Stimulated activated effector memory CD8-positive, alpha-beta T cell treated with anti-CD3 and anti-CD28 coated beads, Interleukin-12 subunit alpha, Interleukin-12 subunit beta, amount 100 ng/mL, for 72 hours (primary cell): ENCODE measurements at regions not wholly inside any gene's neighbourhood (a gene's known extent, or its start where the extent isn't known, plus 50 kb on each side); places are given as distances from the start of the nearest gene placed in this dataset.

Experiments
- ATAC-seq: fragments of 150-1000 bp; cut with Tn5 transposase; 2 replicates; pipeline ENCODE4 v1.10.0; 2021
- DNase-seq, 2 donors: peaks; one replicate each; pipeline ENCODE4 v3.0.0; 2021 to 2022; ENCODE audit warnings: low spot score in 2 of 2
- H3K27ac Mint-ChIP-seq: one replicate; pipeline ENCODE4 v1.8.0; 2022; ENCODE audit warnings: mild to moderate bottlenecking, mixed read lengths
- H3K36me3 Mint-ChIP-seq: one replicate; pipeline ENCODE4 v1.8.0; 2022; ENCODE audit warnings: mild to moderate bottlenecking, mixed read lengths
- H3K4me1 Mint-ChIP-seq: one replicate; pipeline ENCODE4 v1.8.0; 2022; ENCODE audit warnings: mixed read lengths
- H3K4me3 Mint-ChIP-seq: one replicate; pipeline ENCODE4 v1.8.0; 2022; ENCODE audit warnings: mild to moderate bottlenecking, mixed read lengths
- H3K9me3 Mint-ChIP-seq: one replicate; pipeline ENCODE4 v1.8.0; 2022; ENCODE audit warnings: mixed read lengths

DNA sequence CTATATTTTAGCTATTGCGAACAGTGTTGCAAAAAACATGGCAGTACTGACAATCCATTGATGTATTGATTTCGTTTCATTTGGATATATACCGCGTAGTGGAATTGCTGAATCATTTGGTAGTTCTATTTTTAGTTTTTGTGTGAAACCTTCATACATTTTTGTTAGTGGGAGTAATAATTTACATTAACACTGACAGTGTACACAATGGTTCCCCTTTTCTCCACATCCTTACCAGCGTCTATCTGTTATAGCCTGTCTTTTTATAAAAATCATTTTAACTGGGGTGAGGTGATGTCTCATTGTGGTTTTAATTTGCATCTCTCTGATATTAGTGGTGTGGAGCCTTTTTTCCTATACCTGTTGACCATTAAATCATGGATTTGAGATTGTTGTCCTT, 392.4 kb upstream of the ALCAM start:
- Mint-ChIP-seq H3K27ac (no peak overlapping the region), H3K36me3 (no peaks in the 10 kb centered on the region)

DNA sequence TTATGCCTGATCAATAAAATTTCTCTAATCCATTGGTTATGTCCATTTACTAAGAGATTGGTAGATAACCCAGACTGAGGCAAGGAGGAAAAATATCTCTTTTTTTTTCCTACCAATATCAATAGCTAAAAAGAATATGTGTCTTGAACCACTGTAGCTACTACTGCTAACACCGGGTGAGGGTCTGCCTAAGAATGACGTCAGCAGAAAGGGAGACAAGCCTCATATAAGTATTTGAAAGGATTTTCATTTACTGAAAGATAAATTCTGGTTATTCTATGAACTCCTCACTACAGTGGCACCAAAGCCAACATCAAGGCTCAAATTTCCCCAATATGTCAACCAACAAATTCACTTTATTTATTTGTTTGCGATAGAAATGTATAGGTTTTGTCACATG, 389.0 kb upstream of the ALCAM start:
- ATAC-seq = no peak
- Mint-ChIP-seq H3K9me3 (no peaks in the 10 kb centered on the region), H3K4me3 (no peak overlapping the region), H3K4me1 (no peaks in the 10 kb centered on the region), H3K27ac (no peak overlapping the region), H3K36me3 (no peaks in the 10 kb centered on the region)
- DNase-seq = no peak

More for the DNA sequence above, 392.4 kb upstream of the ALCAM start:
- ATAC-seq (no peak), DNase-seq (no peak)
- Mint-ChIP-seq H3K4me3 (no peak overlapping the region), H3K9me3 (no peaks in the 10 kb centered on the region), H3K4me1 (no peaks in the 10 kb centered on the region)

DNA sequence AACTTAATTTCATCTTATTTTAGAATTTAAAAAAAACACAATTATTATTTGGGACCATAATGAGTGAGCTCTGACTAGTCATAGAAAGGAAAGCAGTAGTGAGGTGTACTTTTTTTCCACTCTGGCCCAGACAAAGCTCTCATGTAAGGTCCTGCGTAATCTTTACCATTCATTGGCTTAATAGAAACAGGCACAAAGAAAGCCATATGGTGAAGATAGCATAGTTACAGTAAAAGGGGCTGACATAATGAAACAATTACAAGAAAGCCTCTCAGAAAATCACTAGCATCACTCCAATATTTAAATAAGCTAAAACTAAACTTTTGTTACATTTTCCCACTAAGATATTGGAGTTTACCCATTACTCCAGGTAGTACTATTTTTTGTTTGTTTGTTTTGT, 384.6 kb upstream of the ALCAM start:
- no peak for ATAC-seq
- Mint-ChIP-seq H3K4me3 (no peak overlapping the region), H3K36me3 (no peaks in the 10 kb centered on the region)

DNA sequence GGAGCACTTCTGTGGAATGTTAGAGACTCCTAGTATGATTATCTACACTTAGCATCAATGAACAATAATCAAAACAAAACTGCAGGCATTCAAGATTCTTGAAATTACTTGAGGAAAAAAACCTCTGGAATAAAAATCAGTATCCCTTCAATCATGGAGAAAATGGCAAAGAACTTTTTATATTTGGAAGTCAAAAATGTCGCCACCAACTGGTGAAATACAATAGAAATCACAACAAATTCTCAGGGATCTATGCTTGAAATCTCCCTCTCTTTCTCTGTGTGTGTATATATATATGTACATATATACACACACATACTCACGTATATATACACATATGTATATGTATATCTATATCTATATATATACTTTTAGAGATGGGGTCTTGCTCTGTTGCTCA, 378.9 kb upstream of the ALCAM start:
- DNase-seq (no peak), ATAC-seq (no peak)
- H3K9me3 Mint-ChIP-seq = no peaks in the 10 kb centered on the region
- no peaks in the 10 kb centered on the region for H3K4me1 Mint-ChIP-seq
- H3K27ac Mint-ChIP-seq = no peak overlapping the region
- no peak overlapping the region for H3K4me3 Mint-ChIP-seq
- no peaks in the 10 kb centered on the region for H3K36me3 Mint-ChIP-seq

More for the DNA sequence above, 384.6 kb upstream of the ALCAM start:
- Mint-ChIP-seq H3K4me1 (no peaks in the 10 kb centered on the region), H3K27ac (no peak overlapping the region), H3K9me3 (no peaks in the 10 kb centered on the region)
- DNase-seq = no peak

DNA sequence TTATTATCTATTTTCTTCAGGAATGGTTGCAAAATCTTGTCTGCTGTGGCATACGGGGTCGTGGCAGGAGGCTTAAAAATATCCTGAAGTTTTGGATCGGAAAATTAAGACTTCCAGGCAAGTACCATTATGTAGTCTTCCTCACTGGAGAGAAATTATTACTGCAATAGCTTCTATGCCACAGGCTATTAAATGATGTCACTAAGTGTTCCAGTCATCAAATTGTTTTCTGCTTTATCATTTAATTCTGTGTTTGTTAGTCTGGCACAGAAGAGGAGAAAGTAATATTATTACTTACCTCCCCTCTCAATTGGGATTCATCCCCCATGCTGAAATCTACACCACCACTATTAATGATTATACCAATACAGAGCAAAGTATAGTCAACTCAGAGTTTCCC, 378.2 kb upstream of the ALCAM start:
- Mint-ChIP-seq H3K36me3 (no peaks in the 10 kb centered on the region), H3K4me3 (no peak overlapping the region), H3K9me3 (no peaks in the 10 kb centered on the region), H3K27ac (no peak overlapping the region), H3K4me1 (no peaks in the 10 kb centered on the region)
- ATAC-seq = no peak
- no peak for DNase-seq

DNA sequence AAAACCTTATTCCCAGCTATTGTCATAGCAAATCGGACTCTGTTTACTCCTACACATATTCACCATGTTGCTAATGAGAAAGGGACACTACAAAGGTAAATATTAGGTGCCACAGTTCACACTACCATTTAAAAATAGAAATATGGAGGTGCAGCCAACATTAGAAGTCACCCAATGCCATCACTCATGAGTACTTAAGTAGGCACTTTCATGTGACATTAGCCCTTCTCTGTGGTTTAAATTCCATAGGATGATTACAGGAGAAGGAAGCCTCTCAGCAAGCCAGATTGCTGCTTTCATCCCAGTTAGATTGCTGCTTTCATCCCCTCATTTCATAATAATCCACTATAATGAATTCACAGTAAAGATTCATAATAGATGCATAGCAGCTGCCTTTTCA, 376.8 kb upstream of the ALCAM start:
- ATAC-seq = no peak
- no peak for DNase-seq
- Mint-ChIP-seq H3K36me3 (no peaks in the 10 kb centered on the region), H3K27ac (no peak overlapping the region), H3K4me3 (no peak overlapping the region), H3K4me1 (no peaks in the 10 kb centered on the region), H3K9me3 (no peaks in the 10 kb centered on the region)

DNA sequence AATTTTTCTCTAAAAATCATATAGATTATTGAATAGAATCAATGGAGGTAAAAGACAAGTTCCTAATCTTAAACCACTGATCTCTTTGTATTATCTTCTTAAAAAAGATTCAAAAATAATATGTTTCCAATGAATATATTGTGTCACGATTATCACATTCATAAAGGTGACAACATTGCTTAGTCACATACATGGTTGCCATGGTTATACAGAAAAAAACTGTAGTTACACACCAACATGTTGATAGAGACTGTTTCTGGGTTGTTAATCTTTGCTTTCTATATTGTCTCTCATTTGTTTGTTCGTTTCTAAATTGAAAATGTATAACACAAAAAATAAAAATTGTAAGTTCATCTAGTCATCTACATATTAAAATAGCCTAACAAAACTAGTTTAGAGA, 376.0 kb upstream of the ALCAM start:
- ATAC-seq = no peak
- no peak overlapping the region for H3K4me3 Mint-ChIP-seq
- no peak overlapping the region for H3K27ac Mint-ChIP-seq
- no peaks in the 10 kb centered on the region for H3K36me3 Mint-ChIP-seq
- H3K4me1 Mint-ChIP-seq = no peaks in the 10 kb centered on the region
- no peaks in the 10 kb centered on the region for H3K9me3 Mint-ChIP-seq
- no peak for DNase-seq

DNA sequence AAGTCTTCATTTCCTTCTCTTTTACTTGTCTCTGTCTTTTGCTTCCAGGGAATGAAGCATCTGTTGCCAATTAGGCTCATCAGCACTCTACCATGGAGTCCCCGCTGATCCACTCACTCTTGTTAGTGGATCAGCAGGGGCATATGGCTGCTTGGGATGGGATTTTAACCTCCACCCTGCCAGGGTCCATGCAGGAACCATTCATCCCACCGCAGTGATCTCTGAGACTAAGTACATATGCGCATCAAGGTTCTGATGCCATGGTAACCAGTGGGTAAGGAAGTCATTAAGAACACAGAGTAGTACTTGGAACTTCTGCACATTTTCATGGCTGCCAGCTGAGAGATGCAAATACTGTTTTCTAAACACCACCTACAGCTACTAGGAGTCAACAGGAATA, 374.0 kb upstream of the ALCAM start:
- ATAC-seq (no peak), DNase-seq (no peak)
- Mint-ChIP-seq H3K4me3 (no peak overlapping the region), H3K9me3 (no peaks in the 10 kb centered on the region), H3K27ac (no peak overlapping the region), H3K36me3 (no peaks in the 10 kb centered on the region), H3K4me1 (no peaks in the 10 kb centered on the region)

DNA sequence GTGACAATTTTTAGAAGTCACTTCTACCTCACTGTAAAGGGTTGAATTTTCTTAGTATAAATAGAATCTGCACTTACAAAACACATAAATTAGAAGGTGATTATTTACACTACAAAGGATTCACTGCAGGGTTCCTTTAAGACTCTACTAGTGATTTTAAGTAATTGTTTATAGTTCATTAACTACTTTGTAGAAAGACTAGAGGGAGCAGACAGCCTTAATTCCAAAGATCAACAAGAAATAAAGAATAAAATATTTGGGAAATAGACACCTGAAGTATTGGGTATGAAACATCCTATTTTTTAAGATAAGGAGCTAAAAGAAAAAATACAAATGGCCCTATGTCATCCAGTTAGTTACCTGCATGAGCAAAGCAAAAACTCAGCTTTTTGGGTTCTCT, 360.5 kb upstream of the ALCAM start:
- Mint-ChIP-seq H3K27ac (no peak overlapping the region), H3K9me3 (no peaks in the 10 kb centered on the region), H3K4me1 (no peaks in the 10 kb centered on the region), H3K4me3 (no peak overlapping the region), H3K36me3 (no peaks in the 10 kb centered on the region)
- ATAC-seq = no peak
- no peak for DNase-seq

DNA sequence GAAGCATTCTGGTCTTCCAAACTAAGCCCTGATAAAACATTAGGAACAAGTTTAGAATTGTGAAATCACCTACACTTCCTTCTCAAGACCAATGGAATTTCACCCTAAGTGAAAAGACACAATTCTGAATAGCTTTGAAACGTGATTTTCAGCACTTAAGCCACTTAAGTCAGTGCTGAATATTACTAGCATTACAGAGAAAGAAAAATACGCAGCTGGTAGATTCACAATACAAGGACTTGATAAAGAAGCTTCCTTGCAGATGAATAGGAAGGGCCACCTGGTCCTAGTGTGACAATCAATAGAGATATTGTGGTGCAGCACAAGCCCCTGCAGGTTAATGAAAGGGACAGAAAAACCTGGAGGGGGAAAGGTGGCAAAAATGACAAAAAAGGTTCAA, 353.1 kb upstream of the ALCAM start:
- ATAC-seq = no peak

DNA sequence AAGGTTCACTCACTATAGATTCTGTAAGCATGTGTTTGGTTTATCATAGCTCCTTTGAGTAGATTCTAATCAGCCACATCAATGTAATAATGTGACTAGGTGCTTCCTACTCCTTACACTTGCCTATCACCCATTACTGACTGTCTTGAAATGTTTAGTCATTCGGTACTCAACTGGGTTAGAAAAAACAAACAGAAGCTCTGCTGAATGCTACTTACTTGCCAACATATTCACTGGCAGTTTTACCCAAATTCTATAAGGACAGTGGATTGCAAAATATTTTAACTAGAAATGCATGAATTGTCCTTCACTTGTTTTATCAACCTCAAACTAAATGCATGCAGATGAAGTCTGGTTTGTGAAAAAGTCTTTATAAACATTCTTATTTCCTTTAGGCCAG, 352.1 kb upstream of the ALCAM start:
- DNase-seq (no peak), ATAC-seq (no peak)
- H3K4me3 Mint-ChIP-seq = no peak overlapping the region
- no peaks in the 10 kb centered on the region for H3K4me1 Mint-ChIP-seq
- no peaks in the 10 kb centered on the region for H3K36me3 Mint-ChIP-seq
- H3K9me3 Mint-ChIP-seq = no peaks in the 10 kb centered on the region
- no peak overlapping the region for H3K27ac Mint-ChIP-seq

More for the DNA sequence above, 353.1 kb upstream of the ALCAM start:
- H3K9me3 Mint-ChIP-seq = no peaks in the 10 kb centered on the region
- no peaks in the 10 kb centered on the region for H3K36me3 Mint-ChIP-seq
- no peak overlapping the region for H3K4me3 Mint-ChIP-seq
- no peaks in the 10 kb centered on the region for H3K4me1 Mint-ChIP-seq
- H3K27ac Mint-ChIP-seq = no peak overlapping the region
- DNase-seq = no peak

DNA sequence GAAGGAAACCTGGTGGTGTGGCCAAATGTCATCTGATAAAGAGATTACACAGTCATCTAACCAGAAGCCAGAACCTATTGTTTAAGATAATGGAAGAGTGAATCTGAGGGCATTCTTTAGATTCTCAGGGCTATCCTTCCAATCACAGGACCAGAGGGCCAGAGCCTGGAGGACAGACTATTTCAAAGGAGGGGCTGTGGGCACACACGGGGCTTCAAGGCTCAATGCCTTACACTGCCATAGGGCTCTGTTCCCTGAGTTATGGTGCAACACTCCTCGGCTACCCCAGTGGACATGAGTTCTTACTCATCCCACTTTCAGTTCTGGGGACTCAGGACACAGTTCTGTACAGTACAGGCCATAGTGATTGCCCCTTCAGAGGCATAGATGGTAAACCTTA, 343.9 kb upstream of the ALCAM start:
- no peaks in the 10 kb centered on the region for H3K36me3 Mint-ChIP-seq
- DNase-seq (no peak), ATAC-seq (peak; percentile 54)
- H3K9me3 Mint-ChIP-seq = no peaks in the 10 kb centered on the region
- no peak overlapping the region for H3K4me3 Mint-ChIP-seq
- no peaks in the 10 kb centered on the region for H3K4me1 Mint-ChIP-seq
- peak overlapping the region; percentile 29 for H3K27ac Mint-ChIP-seq

DNA sequence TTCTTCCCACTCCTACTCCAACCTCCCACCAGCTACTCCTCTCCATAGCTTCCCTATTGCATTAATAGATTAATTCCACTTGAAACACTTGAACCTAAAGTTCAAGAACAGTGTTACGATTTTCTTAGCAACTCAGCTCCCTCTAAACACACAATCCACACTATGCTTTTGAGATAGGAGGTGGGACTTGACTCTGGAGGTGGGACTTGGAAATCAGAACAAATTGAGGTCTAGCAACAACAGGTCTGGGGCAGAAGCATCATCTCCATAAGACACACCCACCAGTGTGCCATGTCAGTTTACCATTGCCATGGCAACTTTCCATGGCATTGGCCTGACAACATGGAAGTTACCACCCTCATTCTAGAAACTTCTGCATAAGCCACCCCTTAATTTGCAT, 336.5 kb upstream of the ALCAM start:
- Mint-ChIP-seq H3K36me3 (no peaks in the 10 kb centered on the region), H3K4me3 (no peak overlapping the region), H3K27ac (no peak overlapping the region), H3K9me3 (no peaks in the 10 kb centered on the region), H3K4me1 (no peaks in the 10 kb centered on the region)
- DNase-seq (no peak), ATAC-seq (no peak)

DNA sequence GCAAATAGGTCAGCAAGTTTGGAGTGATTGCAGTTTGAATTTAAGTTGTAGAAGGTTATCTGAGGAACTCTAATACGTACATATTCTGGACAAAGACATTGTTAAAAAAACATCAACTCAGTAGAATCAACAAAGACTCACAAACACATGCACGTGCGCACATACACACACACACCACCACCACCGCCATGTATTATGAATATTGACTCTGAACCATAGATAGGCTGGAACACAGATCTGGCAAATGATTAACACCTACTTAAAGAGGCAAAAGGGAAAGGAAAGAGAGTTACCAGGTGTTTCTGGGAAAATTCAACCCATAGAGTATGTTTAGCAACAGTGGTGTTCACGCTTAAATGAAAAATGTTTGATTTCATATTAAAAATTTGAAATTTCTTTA, 334.2 kb upstream of the ALCAM start:
- H3K4me1 Mint-ChIP-seq = no peaks in the 10 kb centered on the region
- no peak overlapping the region for H3K27ac Mint-ChIP-seq
- H3K36me3 Mint-ChIP-seq = no peaks in the 10 kb centered on the region
- no peak overlapping the region for H3K4me3 Mint-ChIP-seq
- DNase-seq = no peak
- no peak for ATAC-seq
- no peaks in the 10 kb centered on the region for H3K9me3 Mint-ChIP-seq

DNA sequence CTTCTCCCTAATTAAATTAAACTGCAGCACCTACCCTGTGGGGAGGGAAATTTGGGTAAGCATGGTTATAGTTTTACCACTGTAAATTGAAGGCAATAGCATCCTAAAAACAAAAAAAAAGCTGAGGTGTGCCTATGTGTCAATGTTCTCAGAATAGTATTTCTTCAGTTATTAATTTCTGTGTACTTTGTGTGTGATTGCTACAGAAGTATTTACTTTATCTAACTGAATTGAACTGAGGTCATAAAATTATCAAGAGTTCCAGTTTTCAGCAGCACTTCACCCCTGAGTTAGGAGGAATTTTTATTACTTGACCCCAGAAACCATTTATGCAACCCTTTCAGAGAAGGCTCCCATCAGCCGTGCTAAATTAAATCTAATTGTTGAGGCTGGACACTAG, 333.6 kb upstream of the ALCAM start:
- Mint-ChIP-seq H3K4me3 (no peak overlapping the region), H3K27ac (no peak overlapping the region), H3K9me3 (no peaks in the 10 kb centered on the region), H3K4me1 (no peaks in the 10 kb centered on the region), H3K36me3 (no peaks in the 10 kb centered on the region)
- ATAC-seq (no peak), DNase-seq (no peak)

DNA sequence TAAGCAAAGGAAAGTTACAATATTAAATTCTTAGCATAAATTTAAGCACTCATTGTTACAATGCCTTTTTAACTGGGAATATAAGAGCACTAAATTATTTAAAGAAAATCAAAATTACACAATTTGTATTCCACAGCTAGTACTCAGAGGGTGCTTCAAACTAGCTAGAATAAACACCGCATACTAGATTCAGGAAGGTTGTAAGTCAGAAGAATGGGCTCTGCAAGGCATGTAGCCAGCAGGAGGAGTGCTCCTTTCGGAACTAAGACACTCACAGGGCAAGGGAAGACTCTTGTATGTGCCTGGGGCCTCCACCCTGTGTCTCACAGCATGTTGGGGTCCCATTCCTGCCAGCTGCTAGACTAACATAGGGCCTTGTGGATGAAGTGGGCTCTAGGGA, 327.7 kb upstream of the ALCAM start:
- no peaks in the 10 kb centered on the region for H3K4me1 Mint-ChIP-seq
- H3K4me3 Mint-ChIP-seq = no peak overlapping the region
- peak; percentile 8 for ATAC-seq

DNA sequence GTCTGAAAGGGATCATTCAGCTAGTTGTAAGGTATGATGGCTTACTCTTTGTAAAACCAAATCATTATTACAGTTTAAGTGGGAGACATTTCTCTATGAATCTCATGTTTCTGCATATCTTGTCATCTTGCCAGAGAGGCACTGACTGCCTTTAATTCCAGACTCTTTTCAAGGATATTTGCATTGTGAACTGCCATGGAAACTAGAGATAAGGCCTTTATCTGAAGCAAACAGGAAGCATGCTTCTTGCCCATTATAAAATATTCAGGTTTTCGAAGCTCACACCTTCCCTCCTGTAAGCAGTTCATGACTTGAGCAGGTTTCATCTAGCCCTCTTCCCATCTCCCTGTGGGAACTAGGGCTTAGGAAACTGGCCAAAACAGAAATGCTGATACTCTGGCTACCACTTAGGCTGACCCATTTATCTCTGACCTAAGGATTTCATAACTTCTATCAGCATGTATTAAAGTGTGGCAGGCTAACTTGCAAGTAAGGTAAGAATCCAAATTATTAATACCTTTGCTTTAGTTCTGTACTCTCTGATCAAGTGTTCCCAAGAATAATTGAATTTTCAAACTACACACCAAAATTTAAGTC, 326.6 kb upstream of the ALCAM start:
- no peaks in the 10 kb centered on the region for H3K36me3 Mint-ChIP-seq
- H3K4me3 Mint-ChIP-seq = no peak overlapping the region
- H3K27ac Mint-ChIP-seq = no peak overlapping the region
- H3K4me1 Mint-ChIP-seq = no peaks in the 10 kb centered on the region
- H3K9me3 Mint-ChIP-seq = no peaks in the 10 kb centered on the region
- ATAC-seq (no peak), DNase-seq (no peak)

More for the DNA sequence above, 327.7 kb upstream of the ALCAM start:
- DNase-seq = no peak
- H3K36me3 Mint-ChIP-seq = no peaks in the 10 kb centered on the region
- H3K27ac Mint-ChIP-seq = no peak overlapping the region
- H3K9me3 Mint-ChIP-seq = no peaks in the 10 kb centered on the region
